ENCODE measurements at regions not wholly inside any gene's neighbourhood (a gene's known extent, or its start where the extent isn't known, plus 50 kb on each side); places are given as distances from the start of the nearest gene placed in this dataset.

GRCh38 chr2:128547667-128548066 lies 229.0 kb upstream of the HS6ST1 start:
- no peak for TF ChIP-seq CTCF (IDR thresholded peaks at IDR 0.05; ENCODE audit: extremely low read depth in 1 of 2, insufficient read depth in 1 of 2, low read depth in 1 of 2, low read length in 2 of 2)
- TF ChIP-seq EZH2 (IDR thresholded peaks at IDR 0.05; ENCODE audit: borderline replicate concordance, low read depth, low read length, severe bottlenecking) = no peak
- TF ChIP-seq POLR2A (IDR thresholded peaks at IDR 0.05; ENCODE audit: low read depth, low read length) = no peak
- TF ChIP-seq POLR2AphosphoS5 (IDR thresholded peaks at IDR 0.05; ENCODE audit: insufficient read depth, low read depth, low read length) = no peak
- no peak for TF ChIP-seq MAX (IDR thresholded peaks at IDR 0.05; ENCODE audit: insufficient read depth, insufficient read length)
